ENCODE measurements at regions not wholly inside any gene's neighbourhood (a gene's known extent, or its start where the extent isn't known, plus 50 kb on each side); places are given as distances from the start of the nearest gene placed in this dataset.
"Not testable (repeated sequence)": the region's sequence is repeated elsewhere in the genome, so short reads cannot be mapped to it uniquely, and the experiment has no call there.

- Mint-ChIP-seq H3K4me3 (no peak overlapping the region), H3K36me3 (ENCODE audit: low read depth) (no peaks in the 10 kb centered on the region), H3K4me1 (ENCODE audit: low read depth) (no peaks in the 10 kb centered on the region), H3K9me3 (no peaks in the 10 kb centered on the region), H3K27ac (no peak overlapping the region), H3K27me3 (no peaks in the 10 kb centered on the region)
- no peak for DNase-seq
These were observed 838.4 kb downstream of the RAB28 start for GRCh38 chr4:12645732-12646131.

GRCh38 chr4:12644261-12644660 is 839.9 kb downstream of the RAB28 start:
- Mint-ChIP-seq H3K27ac (no peak overlapping the region), H3K4me1 (ENCODE audit: low read depth) (no peaks in the 10 kb centered on the region), H3K27me3 (peaks cover 4% of the 10 kb centered on the region), H3K36me3 (ENCODE audit: low read depth) (no peaks in the 10 kb centered on the region), H3K4me3 (no peak overlapping the region), H3K9me3 (no peaks in the 10 kb centered on the region)
- DNase-seq, result no peak

- no peak overlapping the region for H3K27ac Mint-ChIP-seq
- no peak overlapping the region for H3K4me3 Mint-ChIP-seq
- DNase-seq, result no peak
- H3K4me1 Mint-ChIP-seq (ENCODE audit: low read depth), result no peaks in the 10 kb centered on the region
- H3K36me3 Mint-ChIP-seq (ENCODE audit: low read depth), result no peaks in the 10 kb centered on the region
- peaks cover 15% of the 10 kb centered on the region for H3K27me3 Mint-ChIP-seq
- H3K9me3 Mint-ChIP-seq, result peaks cover 7% of the 10 kb centered on the region
These were observed 847.9 kb downstream of the RAB28 start for GRCh38 chr4:12636191-12636590.

GRCh38 chr4:12635629-12636028 is 848.5 kb downstream of the RAB28 start:
- DNase-seq, result no peak
- Mint-ChIP-seq H3K27ac (no peak overlapping the region), H3K27me3 (peaks cover 20% of the 10 kb centered on the region), H3K36me3 (ENCODE audit: low read depth) (no peaks in the 10 kb centered on the region), H3K4me1 (ENCODE audit: low read depth) (no peaks in the 10 kb centered on the region), H3K9me3 (peaks cover 7% of the 10 kb centered on the region), H3K4me3 (no peak overlapping the region)

GRCh38 chr4:12633053-12633651 is 851.0 kb downstream of the RAB28 start:
- DNase-seq, result peak; percentile 80
- Mint-ChIP-seq H3K36me3 (ENCODE audit: low read depth) (no peaks in the 10 kb centered on the region), H3K27ac (no peak overlapping the region), H3K27me3 (peaks cover 18% of the 10 kb centered on the region), H3K4me1 (ENCODE audit: low read depth) (no peaks in the 10 kb centered on the region), H3K9me3 (peaks cover 7% of the 10 kb centered on the region), H3K4me3 (no peak overlapping the region)

GRCh38 chr4:12615822-12616221 is 868.3 kb downstream of the RAB28 start:
- H3K27ac Mint-ChIP-seq, result no peak overlapping the region
- H3K4me1 Mint-ChIP-seq (ENCODE audit: low read depth), result no peaks in the 10 kb centered on the region
- DNase-seq, result no peak
- no peaks in the 10 kb centered on the region for H3K27me3 Mint-ChIP-seq
- H3K9me3 Mint-ChIP-seq, result no peaks in the 10 kb centered on the region
- no peaks in the 10 kb centered on the region for H3K36me3 Mint-ChIP-seq (ENCODE audit: low read depth)
- no peak overlapping the region for H3K4me3 Mint-ChIP-seq

GRCh38 chr4:12612876-12613275 is 871.3 kb downstream of the RAB28 start:
- H3K27me3 Mint-ChIP-seq, result no peaks in the 10 kb centered on the region
- H3K4me1 Mint-ChIP-seq (ENCODE audit: low read depth), result no peaks in the 10 kb centered on the region

GRCh38 chr4:12609212-12609875 is 874.8 kb downstream of the RAB28 start:
- not testable (repeated sequence) for H3K27me3 Mint-ChIP-seq; H3K4me3 Mint-ChIP-seq; DNase-seq; H3K9me3 Mint-ChIP-seq; H3K4me1 Mint-ChIP-seq (ENCODE audit: low read depth); H3K27ac Mint-ChIP-seq; H3K36me3 Mint-ChIP-seq (ENCODE audit: low read depth)

More at GRCh38 chr4:12612876-12613275, 871.3 kb downstream of the RAB28 start:
- H3K9me3 Mint-ChIP-seq, result no peaks in the 10 kb centered on the region
- no peak overlapping the region for H3K27ac Mint-ChIP-seq
- H3K36me3 Mint-ChIP-seq (ENCODE audit: low read depth), result no peaks in the 10 kb centered on the region
- DNase-seq, result no peak
- no peak overlapping the region for H3K4me3 Mint-ChIP-seq

- Mint-ChIP-seq H3K27me3 (no peaks in the 10 kb centered on the region), H3K4me1 (ENCODE audit: low read depth) (no peaks in the 10 kb centered on the region), H3K36me3 (ENCODE audit: low read depth) (no peaks in the 10 kb centered on the region), H3K27ac (no peak overlapping the region), H3K4me3 (no peak overlapping the region), H3K9me3 (peaks cover 2% of the 10 kb centered on the region)
- DNase-seq, result no peak
These were observed 888.2 kb downstream of the RAB28 start for GRCh38 chr4:12595986-12596385.

GRCh38 chr4:12595489-12595888 is 888.7 kb downstream of the RAB28 start:
- H3K9me3 Mint-ChIP-seq, result peaks cover 2% of the 10 kb centered on the region
- no peak overlapping the region for H3K27ac Mint-ChIP-seq
- H3K4me3 Mint-ChIP-seq, result no peak overlapping the region
- no peaks in the 10 kb centered on the region for H3K4me1 Mint-ChIP-seq (ENCODE audit: low read depth)
- no peaks in the 10 kb centered on the region for H3K36me3 Mint-ChIP-seq (ENCODE audit: low read depth)
- H3K27me3 Mint-ChIP-seq, result no peaks in the 10 kb centered on the region
- no peak for DNase-seq

- H3K4me1 Mint-ChIP-seq (ENCODE audit: low read depth), result no peaks in the 10 kb centered on the region
- H3K9me3 Mint-ChIP-seq, result peaks cover 4% of the 10 kb centered on the region
- no peaks in the 10 kb centered on the region for H3K36me3 Mint-ChIP-seq (ENCODE audit: low read depth)
- DNase-seq, result no peak
- H3K27me3 Mint-ChIP-seq, result no peaks in the 10 kb centered on the region
- H3K27ac Mint-ChIP-seq, result no peak overlapping the region
- H3K4me3 Mint-ChIP-seq, result no peak overlapping the region
These were observed 895.6 kb downstream of the RAB28 start for GRCh38 chr4:12588582-12588981.

GRCh38 chr4:12586242-12587006 is 897.7 kb downstream of the RAB28 start:
- no peak for DNase-seq
- Mint-ChIP-seq H3K36me3 (ENCODE audit: low read depth) (no peaks in the 10 kb centered on the region), H3K9me3 (peaks cover 4% of the 10 kb centered on the region), H3K27me3 (no peaks in the 10 kb centered on the region), H3K27ac (no peak overlapping the region), H3K4me1 (ENCODE audit: low read depth) (no peaks in the 10 kb centered on the region), H3K4me3 (no peak overlapping the region)

- no peaks in the 10 kb centered on the region for H3K4me1 Mint-ChIP-seq (ENCODE audit: low read depth)
- H3K27ac Mint-ChIP-seq, result no peak overlapping the region
- no peaks in the 10 kb centered on the region for H3K36me3 Mint-ChIP-seq (ENCODE audit: low read depth)
- H3K4me3 Mint-ChIP-seq, result no peak overlapping the region
- H3K27me3 Mint-ChIP-seq, result no peaks in the 10 kb centered on the region
- peaks cover 4% of the 10 kb centered on the region for H3K9me3 Mint-ChIP-seq
- DNase-seq, result no peak
These were observed 899.8 kb downstream of the RAB28 start for GRCh38 chr4:12584116-12584875.

- Mint-ChIP-seq H3K27ac (no peak overlapping the region), H3K4me3 (no peak overlapping the region), H3K4me1 (ENCODE audit: low read depth) (no peaks in the 10 kb centered on the region), H3K9me3 (peaks cover under 1% of the 10 kb centered on the region), H3K27me3 (no peaks in the 10 kb centered on the region), H3K36me3 (ENCODE audit: low read depth) (no peaks in the 10 kb centered on the region)
- DNase-seq, result no peak
These were observed 900.9 kb downstream of the RAB28 start for GRCh38 chr4:12583275-12583674.
